ENCODE measurements at regions not wholly inside any gene's neighbourhood (a gene's known extent, or its start where the extent isn't known, plus 50 kb on each side); places are given as distances from the start of the nearest gene placed in this dataset.

- ATAC-seq: no peak
Observed at GRCh38 chr13:22336460-22336859, 665.6 kb downstream of the FGF9 start.

- ATAC-seq: no peak
Observed at GRCh38 chr13:22357132-22357531, 686.3 kb downstream of the FGF9 start.

GRCh38 chr13:22369090-22369489, 698.2 kb downstream of the FGF9 start:
- ATAC-seq: no peak

GRCh38 chr13:22369840-22370239, 699.0 kb downstream of the FGF9 start:
- ATAC-seq: no peak

- ATAC-seq: no peak
Observed at GRCh38 chr13:22372261-22372660, 701.4 kb downstream of the FGF9 start.

- no peak for ATAC-seq
Observed at GRCh38 chr13:22375151-22375550, 704.3 kb downstream of the FGF9 start.

GRCh38 chr13:22387899-22388298, 717.0 kb downstream of the FGF9 start:
- no peak for ATAC-seq

GRCh38 chr13:22399801-22400420, 729.0 kb downstream of the FGF9 start:
- ATAC-seq: no peak

GRCh38 chr13:22402682-22403081, 731.8 kb downstream of the FGF9 start:
- no peak for ATAC-seq

GRCh38 chr13:22403144-22403543, 732.3 kb downstream of the FGF9 start:
- ATAC-seq: no peak

GRCh38 chr13:22405891-22406290, 735.0 kb downstream of the FGF9 start:
- no peak for ATAC-seq

GRCh38 chr13:22412452-22412851, 741.6 kb downstream of the FGF9 start:
- no peak for ATAC-seq

- no peak for ATAC-seq
Observed at GRCh38 chr13:22422023-22422422, 751.1 kb downstream of the FGF9 start.

GRCh38 chr13:22422712-22423111, 751.8 kb downstream of the FGF9 start:
- no peak for ATAC-seq

- no peak for ATAC-seq
Observed at GRCh38 chr13:22423261-22423660, 752.4 kb downstream of the FGF9 start.

- ATAC-seq: no peak
Observed at GRCh38 chr13:22425087-22425486, 754.2 kb downstream of the FGF9 start.

GRCh38 chr13:22427066-22427465, 753.7 kb upstream of the SGCG start:
- no peak for ATAC-seq

- ATAC-seq: no peak
Observed at GRCh38 chr13:22427783-22428182, 753.0 kb upstream of the SGCG start.

GRCh38 chr13:22428188-22428828, 752.5 kb upstream of the SGCG start:
- no peak for ATAC-seq

- ATAC-seq: no peak
Observed at GRCh38 chr13:22432690-22433089, 748.1 kb upstream of the SGCG start.

- ATAC-seq: no peak
Observed at GRCh38 chr13:22447132-22447886, 733.5 kb upstream of the SGCG start.

- ATAC-seq: no peak
Observed at GRCh38 chr13:22449251-22449650, 731.5 kb upstream of the SGCG start.

GRCh38 chr13:22451327-22451741, 729.4 kb upstream of the SGCG start:
- no peak for ATAC-seq

GRCh38 chr13:22454586-22454985, 726.2 kb upstream of the SGCG start:
- ATAC-seq: no peak

Data from activated CD4-positive, CD25-positive, alpha-beta regulatory T cell treated with anti-CD3 and anti-CD28 coated beads, Interleukin-2, amount 50 U/mL, for 24 hours (primary cell).